Hepatocyte (in vitro differentiated cells): ENCODE measurements at regions not wholly inside any gene's neighbourhood (a gene's known extent, or its start where the extent isn't known, plus 50 kb on each side); places are given as distances from the start of the nearest gene placed in this dataset.

ENCODE experiments used
- EZH2phosphoT487 ChIP-seq: fragments of 200-600 bp; sonication (generic); IDR thresholded peaks from one replicate; pipeline ENCODE4 v1.6.1; 2018; ENCODE audit warnings: antibody characterized with exemption, mild to moderate bottlenecking, low read depth, moderate library complexity; ENCODE audit not compliant: unreplicated experiment, severe bottlenecking
- TF ChIP-seq, protein P1 (sequence below): fragments of 200-600 bp; sonication (generic); IDR thresholded peaks from 2 replicates; pipeline ENCODE4 v1.5.1; 2016; ENCODE audit warnings: antibody characterized with exemption, mild to moderate bottlenecking; ENCODE audit not compliant: poor library complexity

DNA sequence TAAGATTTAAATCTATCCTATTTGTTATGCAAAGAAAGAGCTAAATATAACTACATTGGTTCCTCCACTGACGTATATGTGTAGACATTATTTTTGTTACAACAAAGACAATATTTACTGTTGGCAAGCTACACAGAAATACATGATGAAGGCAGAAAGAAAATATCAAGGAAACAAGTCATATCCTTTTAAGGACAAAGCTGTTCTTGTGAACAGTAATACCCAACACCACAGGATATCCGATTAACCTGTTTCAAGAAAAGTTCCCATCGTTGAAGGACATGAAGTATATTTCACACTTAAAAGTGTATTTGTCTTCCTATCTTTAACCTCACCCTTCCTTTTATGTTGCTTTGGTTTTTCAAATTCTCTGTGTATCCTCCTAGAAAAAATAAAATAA, 235.8 kb upstream of the AADAT start:
- TF ChIP-seq, protein P1, sequence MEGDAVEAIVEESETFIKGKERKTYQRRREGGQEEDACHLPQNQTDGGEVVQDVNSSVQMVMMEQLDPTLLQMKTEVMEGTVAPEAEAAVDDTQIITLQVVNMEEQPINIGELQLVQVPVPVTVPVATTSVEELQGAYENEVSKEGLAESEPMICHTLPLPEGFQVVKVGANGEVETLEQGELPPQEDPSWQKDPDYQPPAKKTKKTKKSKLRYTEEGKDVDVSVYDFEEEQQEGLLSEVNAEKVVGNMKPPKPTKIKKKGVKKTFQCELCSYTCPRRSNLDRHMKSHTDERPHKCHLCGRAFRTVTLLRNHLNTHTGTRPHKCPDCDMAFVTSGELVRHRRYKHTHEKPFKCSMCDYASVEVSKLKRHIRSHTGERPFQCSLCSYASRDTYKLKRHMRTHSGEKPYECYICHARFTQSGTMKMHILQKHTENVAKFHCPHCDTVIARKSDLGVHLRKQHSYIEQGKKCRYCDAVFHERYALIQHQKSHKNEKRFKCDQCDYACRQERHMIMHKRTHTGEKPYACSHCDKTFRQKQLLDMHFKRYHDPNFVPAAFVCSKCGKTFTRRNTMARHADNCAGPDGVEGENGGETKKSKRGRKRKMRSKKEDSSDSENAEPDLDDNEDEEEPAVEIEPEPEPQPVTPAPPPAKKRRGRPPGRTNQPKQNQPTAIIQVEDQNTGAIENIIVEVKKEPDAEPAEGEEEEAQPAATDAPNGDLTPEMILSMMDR, result no peak
- no peak for TF ChIP-seq EZH2phosphoT487
